ENCODE measurements at regions not wholly inside any gene's neighbourhood (a gene's known extent, or its start where the extent isn't known, plus 50 kb on each side); places are given as distances from the start of the nearest gene placed in this dataset.

DNA sequence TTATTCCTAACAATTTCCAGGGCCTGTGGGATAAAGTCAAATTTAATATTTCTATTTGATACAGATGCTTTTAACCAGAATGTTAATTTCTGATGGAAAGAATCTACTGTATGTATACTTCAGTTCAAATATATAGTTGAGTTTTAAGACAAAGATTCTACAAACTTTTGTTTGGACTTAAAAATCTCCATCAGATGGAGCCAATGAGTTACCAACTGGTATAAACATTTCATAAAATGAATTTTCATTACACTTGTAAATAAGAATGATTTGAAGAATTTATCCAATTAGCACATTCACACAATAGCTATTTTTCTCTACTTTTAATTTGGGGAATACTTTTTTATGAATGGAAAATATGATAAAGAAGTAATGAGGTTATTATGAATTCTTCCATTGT lies 425.2 kb upstream of the MIS18BP1 start:
- no peak for FAIRE-seq
- no peak overlapping the region for H4K8ac ChIP-seq (ENCODE audit: extremely low read depth, insufficient read depth, low read length)
- H3K4me1 ChIP-seq (replicated peaks in 1 of 4; ENCODE audit: control insufficient read depth in 3 of 4, insufficient read depth in 4 of 4, low read length in 3 of 4) = no peaks in the 10 kb centered on the region
- H3K27me3 ChIP-seq (replicated peaks in 1 of 4; ENCODE audit: control insufficient read depth in 3 of 4, extremely low read depth in 1 of 4, insufficient read depth in 3 of 4, low read length in 3 of 4) = no peaks in the 10 kb centered on the region
- no peaks in the 10 kb centered on the region for H4K20me1 ChIP-seq (replicated peaks in 1 of 2; ENCODE audit: control insufficient read depth in 1 of 2, insufficient read depth in 2 of 2, low read length in 2 of 2)
- DNase-seq (ENCODE audit: low read depth in 1 of 2, low spot score in 2 of 2) = no peak
- H2AFZ ChIP-seq (ENCODE audit: low read length) = no peak overlapping the region
- H2AK5ac ChIP-seq (ENCODE audit: low read depth, low read length) = no peak overlapping the region
- CTCF ChIA-PET (ENCODE audit: partially characterized antibody) = interaction anchor here (1.8 kb wide), 1 partner anchor 13 kb away, joined by 9 read pairs; no protein-coding TSS in a partner anchor
- H3K4me2 ChIP-seq (ENCODE audit: insufficient read depth in 1 of 2, low read depth in 2 of 2, low read length in 2 of 2) = no peak overlapping the region
- no peak overlapping the region for H2BK15ac ChIP-seq (ENCODE audit: low read length)
- H4K5ac ChIP-seq (ENCODE audit: insufficient read length, low read depth, low read length) = no peak overlapping the region
- H3K9me3 ChIP-seq (ENCODE audit: insufficient read depth in 2 of 2, low read depth in 1 of 2, low read length in 1 of 2) = no peaks in the 10 kb centered on the region
- no peak overlapping the region for H2BK5ac ChIP-seq (ENCODE audit: low read depth, low read length)
- no peak overlapping the region for H2BK20ac ChIP-seq (ENCODE audit: low read length)
- no peaks in the 10 kb centered on the region for H3K23me2 ChIP-seq (ENCODE audit: low read depth, low read length)
- no peak overlapping the region for H3K56ac ChIP-seq (replicated peaks; ENCODE audit: insufficient read length, low read depth, low read length)
- H3K79me1 ChIP-seq (ENCODE audit: low read depth, low read length) = no peaks in the 10 kb centered on the region
- H3K14ac ChIP-seq (ENCODE audit: insufficient read length) = no peak overlapping the region
- H3K9ac ChIP-seq (replicated peaks in 1 of 4; ENCODE audit: extremely low read depth in 1 of 4, low read depth in 3 of 4, low read length in 3 of 4) = no peak overlapping the region
- no peaks in the 10 kb centered on the region for H3K79me2 ChIP-seq (ENCODE audit: control insufficient read depth in 1 of 2, insufficient read depth in 2 of 2, low read length in 2 of 2)
- H2BK120ac ChIP-seq (replicated peaks; ENCODE audit: low read depth, low read length) = no peak overlapping the region
- no peak for TF ChIP-seq TAF1 (IDR thresholded peaks at IDR 0.05; ENCODE audit: low read depth, low read length)
- no peak for TF ChIP-seq BRCA1 (IDR thresholded peaks at IDR 0.05; ENCODE audit: low read depth, low read length)
- no peak for TF ChIP-seq EZH2 (IDR thresholded peaks at IDR 0.05; ENCODE audit: low read depth, low read length, severe bottlenecking)
- TF ChIP-seq RBBP5 (IDR thresholded peaks at IDR 0.05; ENCODE audit: borderline replicate concordance, low read depth, low read length) = no peak
- TF ChIP-seq SIRT6 (IDR thresholded peaks at IDR 0.05; ENCODE audit: low read length) = no peak
- TF ChIP-seq KDM5A (IDR thresholded peaks at IDR 0.05; ENCODE audit: low read length) = no peak
- TF ChIP-seq TAF7 (optimal IDR thresholded peaks at IDR 0.05; ENCODE audit: borderline replicate concordance, low read depth, low read length) = no peak
- no peak for TF ChIP-seq NANOG (IDR thresholded peaks at IDR 0.05; ENCODE audit: insufficient read depth, low read depth, low read length, poor library complexity, severe bottlenecking)
- no peak for TF ChIP-seq SUZ12 (IDR thresholded peaks at IDR 0.05; ENCODE audit: low read length)
- TF ChIP-seq, protein P1, sequence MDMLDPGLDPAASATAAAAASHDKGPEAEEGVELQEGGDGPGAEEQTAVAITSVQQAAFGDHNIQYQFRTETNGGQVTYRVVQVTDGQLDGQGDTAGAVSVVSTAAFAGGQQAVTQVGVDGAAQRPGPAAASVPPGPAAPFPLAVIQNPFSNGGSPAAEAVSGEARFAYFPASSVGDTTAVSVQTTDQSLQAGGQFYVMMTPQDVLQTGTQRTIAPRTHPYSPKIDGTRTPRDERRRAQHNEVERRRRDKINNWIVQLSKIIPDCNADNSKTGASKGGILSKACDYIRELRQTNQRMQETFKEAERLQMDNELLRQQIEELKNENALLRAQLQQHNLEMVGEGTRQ (IDR thresholded peaks at IDR 0.05; ENCODE audit: low read length) = no peak
- TF ChIP-seq EP300 (IDR thresholded peaks at IDR 0.05; ENCODE audit: borderline replicate concordance in 1 of 2, low read depth in 2 of 2, low read length in 2 of 2) = no peak
- no peak for TF ChIP-seq HDAC6 (IDR thresholded peaks at IDR 0.05; ENCODE audit: low read depth, low read length)
- TF ChIP-seq CBX5 (IDR thresholded peaks at IDR 0.05; ENCODE audit: low read depth, low read length) = no peak
- TF ChIP-seq HDAC2 (IDR thresholded peaks at IDR 0.05; ENCODE audit: borderline replicate concordance in 1 of 2, low read depth in 2 of 2, low read length in 2 of 2) = no peak
- H3K23ac ChIP-seq (ENCODE audit: insufficient read length) = no peak overlapping the region
- H3K27ac ChIP-seq (ENCODE audit: low read depth, low read length) = no peak overlapping the region
- H4K91ac ChIP-seq (replicated peaks; ENCODE audit: insufficient read length, low read length) = no peak overlapping the region
- POLR2A ChIA-PET (ENCODE audit: partially characterized antibody) = no interaction called here
- H3K4me3 ChIP-seq (ENCODE audit: extremely low read depth in 1 of 4, insufficient read depth in 2 of 4, low read depth in 3 of 4, low read length in 4 of 4) = no peak overlapping the region
- no peaks in the 10 kb centered on the region for H3K36me3 ChIP-seq (ENCODE audit: control insufficient read depth in 2 of 4, insufficient read depth in 4 of 4, low read length in 3 of 4)
- no peak overlapping the region for H2BK12ac ChIP-seq (ENCODE audit: low read depth, low read length)
- no peak overlapping the region for H3K4ac ChIP-seq (replicated peaks; ENCODE audit: insufficient read length, low read depth, low read length)
- no peak overlapping the region for H3K18ac ChIP-seq (ENCODE audit: extremely low read depth, low read length)

All from H1 (cell line).